C4-2B (cell line): ENCODE measurements at regions not wholly inside any gene's neighbourhood (a gene's known extent, or its start where the extent isn't known, plus 50 kb on each side); places are given as distances from the start of the nearest gene placed in this dataset.
A peak's percentile ranks its signal among the peaks of the same experiment; 100 is the strongest.

Experiments
- H3K27ac ChIP-seq: fragments of 450-650 bp; 2 replicates; pipeline ENCODE4 v1.5.1; 2017
- CTCF ChIP-seq: fragments of 450-650 bp; conservative IDR thresholded peaks from 2 replicates; pipeline ENCODE4 v1.5.1; 2017; ENCODE audit warnings: mild to moderate bottlenecking
- ZFX ChIP-seq: fragments of 450-650 bp; IDR thresholded peaks from 2 replicates; pipeline ENCODE4 v1.6.1; 2017

GRCh38 chr3:117706756-117707155 lies 997.2 kb downstream of the TUSC7 start:
- no peak overlapping the region for H3K27ac ChIP-seq

GRCh38 chr3:117708601-117709000 lies 999.0 kb downstream of the TUSC7 start:
- TF ChIP-seq CTCF (no peak), ZFX (no peak)
- H3K27ac ChIP-seq, result no peak overlapping the region

More at GRCh38 chr3:117706756-117707155, 997.2 kb downstream of the TUSC7 start:
- TF ChIP-seq CTCF (no peak), ZFX (no peak)

GRCh38 chr3:117709108-117709507 lies 999.5 kb downstream of the TUSC7 start:
- TF ChIP-seq CTCF (no peak), ZFX (no peak)
- H3K27ac ChIP-seq, result no peak overlapping the region

GRCh38 chr3:117710501-117710900 lies 1000.9 kb downstream of the TUSC7 start:
- TF ChIP-seq CTCF (no peak), ZFX (no peak)
- no peak overlapping the region for H3K27ac ChIP-seq

GRCh38 chr3:117719316-117719926 lies 1009.8 kb downstream of the TUSC7 start:
- no peak for TF ChIP-seq ZFX
- peak; percentile 87 for TF ChIP-seq CTCF
- no peak overlapping the region for H3K27ac ChIP-seq

GRCh38 chr3:117721866-117722265 lies 1012.3 kb downstream of the TUSC7 start:
- no peak overlapping the region for H3K27ac ChIP-seq
- TF ChIP-seq ZFX (no peak), CTCF (no peak)

- no peak overlapping the region for H3K27ac ChIP-seq
- TF ChIP-seq CTCF (no peak), ZFX (no peak)
These were observed 1013.3 kb downstream of the TUSC7 start for GRCh38 chr3:117722856-117723255.
